DOHH2 (cell line): ENCODE measurements at regions not wholly inside any gene's neighbourhood (a gene's known extent, or its start where the extent isn't known, plus 50 kb on each side); places are given as distances from the start of the nearest gene placed in this dataset.

Experiments used
- H3F3A ChIP-seq: fragments of 200-600 bp; sonication (generic), shearing (Covaris generic); 2 replicates; pipeline ENCODE4 v1.6.0; 2016; ENCODE audit warnings: antibody characterized with exemption, mild to moderate bottlenecking; ENCODE audit not compliant: control insufficient read depth, insufficient read depth
- H3K27ac ChIP-seq: fragments of 200-600 bp; sonication (generic); 2 replicates; pipeline ENCODE4 v1.5.1; 2014; ENCODE audit warnings: low read depth, mild to moderate bottlenecking, low read length, moderate library complexity
- H3K27me3 ChIP-seq: fragments of 200-600 bp; sonication (generic); 2 replicates; pipeline ENCODE4 v1.6.1; 2014; ENCODE audit warnings: mild to moderate bottlenecking, low read length, mixed read lengths; ENCODE audit not compliant: control insufficient read depth
- H3K36me3 ChIP-seq: fragments of 200-600 bp; sonication (generic); 2 replicates; pipeline ENCODE4 v1.6.1; 2014; ENCODE audit warnings: mild to moderate bottlenecking, low read length, moderate library complexity, mixed read lengths; ENCODE audit not compliant: control insufficient read depth
- H3K4me1 ChIP-seq: fragments of 200-600 bp; sonication (generic); 2 replicates; pipeline ENCODE4 v1.6.1; 2014; ENCODE audit warnings: mild to moderate bottlenecking, low read length, mixed read lengths; ENCODE audit not compliant: control insufficient read depth
- H3K4me2 ChIP-seq: fragments of 200-600 bp; sonication (generic); 2 replicates; pipeline ENCODE4 v1.6.0; 2014; ENCODE audit warnings: mild to moderate bottlenecking, low read length, moderate library complexity
- H3K4me3 ChIP-seq: fragments of 200-600 bp; sonication (generic); 2 replicates; pipeline ENCODE4 v1.5.1; 2014; ENCODE audit warnings: mild to moderate bottlenecking, low read length, mixed read lengths
- H3K79me2 ChIP-seq: fragments of 200-600 bp; sonication (generic); 2 replicates; pipeline ENCODE4 v1.6.1; 2014; ENCODE audit warnings: mild to moderate bottlenecking, low read length, mixed read lengths; ENCODE audit not compliant: control insufficient read depth
- H3K9me2 ChIP-seq: fragments of 200-600 bp; sonication (generic); replicated peaks from 2 replicates; pipeline ENCODE4 v1.6.1; 2014; ENCODE audit warnings: mild to moderate bottlenecking, low read length, mixed read lengths; ENCODE audit not compliant: control insufficient read depth
- H3K9me3 ChIP-seq: fragments of 200-600 bp; sonication (generic); 2 replicates; pipeline ENCODE4 v1.6.1; 2014; ENCODE audit warnings: antibody characterized with exemption, low read length, mixed read lengths; ENCODE audit not compliant: control insufficient read depth, insufficient read depth
- H4K20me1 ChIP-seq: fragments of 200-600 bp; sonication (generic); 2 replicates; pipeline ENCODE4 v1.6.0; 2014; ENCODE audit warnings: low read depth, mild to moderate bottlenecking, antibody characterized with exemption, low read length, moderate library complexity; ENCODE audit not compliant: control insufficient read depth, insufficient read depth
- EZH2phosphoT487 ChIP-seq: fragments of 200-600 bp; sonication (generic); IDR thresholded peaks from 2 replicates; pipeline ENCODE4 v1.6.1; 2017; ENCODE audit warnings: borderline replicate concordance, mild to moderate bottlenecking, antibody characterized with exemption, low read length, moderate library complexity, mixed read lengths
- TF ChIP-seq, protein P1 (sequence below): fragments of 200-600 bp; sonication (generic); IDR thresholded peaks from one replicate; pipeline ENCODE4 v1.5.1; 2014; ENCODE audit warnings: antibody characterized with exemption, mild to moderate bottlenecking, low read depth, low read length; ENCODE audit not compliant: poor library complexity, severe bottlenecking

DNA sequence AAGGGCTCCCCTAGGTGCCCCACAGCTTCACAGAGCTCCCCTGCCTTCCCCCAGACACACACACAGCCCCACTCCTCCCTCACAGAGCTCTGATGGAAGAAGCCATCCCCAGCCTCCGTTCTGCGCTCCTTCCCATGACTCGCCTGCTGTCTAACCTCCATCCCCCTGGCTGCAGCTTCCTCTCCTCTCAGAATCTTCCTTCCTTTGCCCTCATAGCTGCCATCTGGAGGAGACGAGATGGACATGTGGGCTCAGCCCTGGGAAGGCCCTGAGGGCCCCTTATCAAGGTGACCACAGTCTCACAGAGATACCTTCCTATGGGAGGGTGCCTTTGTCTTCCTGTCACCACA lies 94.3 kb downstream of the PCDH1 start:
- Histone ChIP-seq H4K20me1 (no peaks in the 10 kb centered on the region), H3K4me3 (no peak overlapping the region), H3F3A (no peaks in the 10 kb centered on the region), H3K9me2 (no peaks in the 10 kb centered on the region), H3K4me1 (peaks cover 14% of the 10 kb centered on the region), H3K27me3 (peaks cover 37% of the 10 kb centered on the region), H3K9me3 (no peaks in the 10 kb centered on the region), H3K36me3 (no peaks in the 10 kb centered on the region), H3K4me2 (no peak overlapping the region), H3K27ac (no peak overlapping the region), H3K79me2 (no peaks in the 10 kb centered on the region)
- TF ChIP-seq, protein P1, sequence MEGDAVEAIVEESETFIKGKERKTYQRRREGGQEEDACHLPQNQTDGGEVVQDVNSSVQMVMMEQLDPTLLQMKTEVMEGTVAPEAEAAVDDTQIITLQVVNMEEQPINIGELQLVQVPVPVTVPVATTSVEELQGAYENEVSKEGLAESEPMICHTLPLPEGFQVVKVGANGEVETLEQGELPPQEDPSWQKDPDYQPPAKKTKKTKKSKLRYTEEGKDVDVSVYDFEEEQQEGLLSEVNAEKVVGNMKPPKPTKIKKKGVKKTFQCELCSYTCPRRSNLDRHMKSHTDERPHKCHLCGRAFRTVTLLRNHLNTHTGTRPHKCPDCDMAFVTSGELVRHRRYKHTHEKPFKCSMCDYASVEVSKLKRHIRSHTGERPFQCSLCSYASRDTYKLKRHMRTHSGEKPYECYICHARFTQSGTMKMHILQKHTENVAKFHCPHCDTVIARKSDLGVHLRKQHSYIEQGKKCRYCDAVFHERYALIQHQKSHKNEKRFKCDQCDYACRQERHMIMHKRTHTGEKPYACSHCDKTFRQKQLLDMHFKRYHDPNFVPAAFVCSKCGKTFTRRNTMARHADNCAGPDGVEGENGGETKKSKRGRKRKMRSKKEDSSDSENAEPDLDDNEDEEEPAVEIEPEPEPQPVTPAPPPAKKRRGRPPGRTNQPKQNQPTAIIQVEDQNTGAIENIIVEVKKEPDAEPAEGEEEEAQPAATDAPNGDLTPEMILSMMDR, result no peak
- no peak for TF ChIP-seq EZH2phosphoT487

DNA sequence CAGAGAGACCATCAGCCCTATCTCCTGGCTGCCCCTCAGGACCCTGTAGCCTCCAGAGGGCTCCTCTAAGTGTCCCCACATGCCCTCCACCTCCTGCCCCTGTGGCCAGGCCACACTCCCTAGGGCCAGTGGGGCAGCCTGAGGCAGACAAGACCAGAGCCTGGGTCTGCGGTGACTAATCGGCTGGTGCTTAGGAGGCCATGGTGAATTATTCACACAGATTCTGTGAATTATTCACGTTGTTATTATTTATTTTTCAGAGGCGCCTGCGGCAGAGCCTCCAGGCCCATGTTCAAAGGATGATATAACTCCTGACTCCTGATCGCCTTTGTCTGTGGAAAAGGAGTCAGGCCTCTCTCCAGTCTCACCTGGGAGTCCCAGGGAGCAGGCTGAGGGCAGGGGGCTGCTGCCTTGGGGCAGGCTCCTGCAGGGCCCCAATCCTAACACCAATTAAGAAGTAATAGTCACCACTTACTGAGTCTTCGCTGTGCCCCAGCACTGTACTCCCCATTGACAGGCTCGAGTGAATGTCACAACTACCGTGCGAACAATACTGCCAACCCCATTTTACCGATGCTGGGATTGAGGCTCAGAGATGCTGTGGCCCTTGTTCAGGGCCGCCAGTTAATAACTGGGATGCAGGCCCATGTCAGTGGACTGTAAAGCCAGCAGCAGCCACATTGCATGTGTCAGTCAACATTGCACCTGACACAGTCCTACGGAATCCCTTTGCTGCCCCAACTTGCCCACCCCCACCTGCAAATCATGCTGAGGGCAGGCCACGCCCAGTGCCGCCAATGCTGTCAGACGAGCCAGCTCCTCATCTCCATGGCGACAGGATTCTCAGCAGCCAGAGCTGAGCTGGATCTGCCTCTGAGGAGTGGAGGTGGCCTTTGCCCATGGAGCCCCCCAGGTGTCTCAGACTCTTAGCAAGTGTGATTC lies 94.9 kb downstream of the PCDH1 start:
- H3K4me1 ChIP-seq, result peaks cover 20% of the 10 kb centered on the region
- H4K20me1 ChIP-seq, result no peaks in the 10 kb centered on the region
- TF ChIP-seq, protein P1, result no peak
- no peaks in the 10 kb centered on the region for H3K36me3 ChIP-seq
- no peaks in the 10 kb centered on the region for H3K79me2 ChIP-seq
- H3K27me3 ChIP-seq, result peaks cover 32% of the 10 kb centered on the region
- no peaks in the 10 kb centered on the region for H3K9me2 ChIP-seq
- H3K27ac ChIP-seq, result no peak overlapping the region
- H3K9me3 ChIP-seq, result no peaks in the 10 kb centered on the region
- H3K4me3 ChIP-seq, result no peak overlapping the region
- H3K4me2 ChIP-seq, result no peak overlapping the region
- H3F3A ChIP-seq, result no peaks in the 10 kb centered on the region

DNA sequence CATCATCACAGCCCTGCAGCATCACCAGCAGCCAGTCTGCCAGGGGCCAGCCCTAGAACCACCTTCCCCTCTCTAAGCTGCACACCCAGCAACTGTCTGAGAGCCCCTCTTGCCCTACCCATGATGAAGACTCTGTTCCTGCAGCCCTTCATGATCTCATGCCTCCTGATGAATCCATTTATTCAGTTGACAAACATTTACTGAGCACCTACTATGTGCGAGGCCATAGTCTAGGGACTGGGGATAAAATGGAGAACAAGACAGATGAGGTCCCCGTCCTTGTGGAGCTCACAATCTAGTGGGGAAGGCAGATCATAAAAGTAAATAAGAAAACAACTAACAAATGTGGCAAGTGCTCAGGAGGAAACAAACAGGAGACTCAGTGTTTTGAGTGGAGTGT lies 96.3 kb downstream of the PCDH1 start:
- Histone ChIP-seq H3K9me2 (no peaks in the 10 kb centered on the region), H3F3A (no peaks in the 10 kb centered on the region), H3K9me3 (no peaks in the 10 kb centered on the region), H3K27ac (no peak overlapping the region), H3K27me3 (peaks cover 24% of the 10 kb centered on the region), H3K4me1 (peaks cover 25% of the 10 kb centered on the region), H3K36me3 (no peaks in the 10 kb centered on the region), H4K20me1 (no peaks in the 10 kb centered on the region), H3K79me2 (no peaks in the 10 kb centered on the region), H3K4me3 (no peak overlapping the region), H3K4me2 (no peak overlapping the region)
- TF ChIP-seq EZH2phosphoT487, result no peak
- TF ChIP-seq, protein P1, result no peak
